H1 (cell line): ENCODE measurements at regions not wholly inside any gene's neighbourhood (a gene's known extent, or its start where the extent isn't known, plus 50 kb on each side); places are given as distances from the start of the nearest gene placed in this dataset.

ENCODE experiments used
- CTCF ChIA-PET: fragments of 300-600 bp; sonication (Branson Sonifier 250); formaldehyde crosslinking; loops from one replicate; lab custom pipeline; 2021; ENCODE audit not compliant: partially characterized antibody; lab: Charles Lee
- POLR2A ChIA-PET: fragments of 300-600 bp; sonication (Branson Sonifier 250); formaldehyde crosslinking; loops from one replicate; lab custom pipeline; 2021; ENCODE audit warnings: inconsistent platforms; ENCODE audit not compliant: partially characterized antibody; lab: Charles Lee
- DNase-seq, 2 experiments: peaks; one replicate each; pipeline versions ENCODE4 v3.0.0 to v3.0.0-alpha.2; 2010 to 2022; ENCODE audit warnings: low spot score in 2 of 2, low read depth in 1 of 2, mixed read lengths in 1 of 2
- FAIRE-seq: peaks from 2 replicates; lab custom pipeline; 2011; peaks lifted over from hg19 to GRCh38; lab: Jason Lieb, UNC
- H2AFZ ChIP-seq: 2 replicates; pipeline ENCODE4 v1.8.1; 2012; ENCODE audit warnings: low read length, inconsistent platforms
- H2AK5ac ChIP-seq: 2 replicates; pipeline ENCODE4 v1.6.1; 2013; ENCODE audit warnings: low read depth, low read length
- H2BK120ac ChIP-seq: replicated peaks from 2 replicates; pipeline ENCODE3; 2013; ENCODE audit warnings: low read depth, low read length, inconsistent platforms
- H2BK12ac ChIP-seq: 2 replicates; pipeline ENCODE4 v1.6.1; 2013; ENCODE audit warnings: low read depth, low read length
- H2BK15ac ChIP-seq: 2 replicates; pipeline ENCODE4 v1.6.1; 2013; ENCODE audit warnings: low read length
- H2BK20ac ChIP-seq: 2 replicates; pipeline ENCODE4 v1.6.1; 2013; ENCODE audit warnings: low read length
- H2BK5ac ChIP-seq: 2 replicates; pipeline ENCODE4 v1.6.1; 2013; ENCODE audit warnings: low read depth, low read length
- H3K14ac ChIP-seq: 2 replicates; pipeline ENCODE4 v1.6.1; 2013; ENCODE audit warnings: inconsistent platforms; ENCODE audit not compliant: insufficient read length
- H3K18ac ChIP-seq: 2 replicates; pipeline ENCODE4 v1.6.1; 2013; ENCODE audit warnings: low read length; ENCODE audit errors: extremely low read depth
- H3K23ac ChIP-seq: 2 replicates; pipeline ENCODE4 v1.6.1; 2013; ENCODE audit warnings: inconsistent platforms; ENCODE audit not compliant: insufficient read length
- H3K23me2 ChIP-seq: 2 replicates; pipeline ENCODE4 v1.6.1; 2013; ENCODE audit warnings: low read depth, low read length
- H3K27ac ChIP-seq: 2 replicates; pipeline ENCODE4 v1.6.1; 2011; ENCODE audit warnings: low read depth, low read length, inconsistent platforms
- H3K27me3 ChIP-seq, 4 experiments: replicated peaks in 1 of 4; 1 replicate in 1 of 4; 2 replicates in 3 of 4; pipeline versions ENCODE4 v1.6.1 to v1.8.1; 2011 to 2013; ENCODE audit warnings: low read length in 3 of 4, mild to moderate bottlenecking in 3 of 4, inconsistent platforms in 2 of 4, mixed read lengths in 2 of 4, moderate library complexity in 1 of 4; ENCODE audit not compliant: control insufficient read depth in 3 of 4, insufficient read depth in 3 of 4; ENCODE audit errors: extremely low read depth in 1 of 4
- H3K36me3 ChIP-seq, 4 experiments: 2 replicates each; pipeline versions ENCODE4 v1.6.1 to v1.8.1; 2011 to 2013; ENCODE audit warnings: mild to moderate bottlenecking in 4 of 4, low read length in 3 of 4, moderate library complexity in 2 of 4, control low read depth in 1 of 4, inconsistent platforms in 1 of 4; ENCODE audit not compliant: insufficient read depth in 4 of 4, control insufficient read depth in 2 of 4
- H3K4ac ChIP-seq: replicated peaks from 2 replicates; pipeline ENCODE3; 2013; ENCODE audit warnings: low read length, low read depth, mixed read lengths, inconsistent platforms; ENCODE audit not compliant: insufficient read length
- H3K4me1 ChIP-seq, 4 experiments: replicated peaks in 1 of 4; 1 replicate in 1 of 4; 2 replicates in 3 of 4; pipeline versions ENCODE4 v1.6.1 to v1.8.1; 2011 to 2013; ENCODE audit warnings: low read length in 3 of 4, inconsistent platforms in 2 of 4, mixed read lengths in 1 of 4; ENCODE audit not compliant: insufficient read depth in 4 of 4, control insufficient read depth in 3 of 4
- H3K4me2 ChIP-seq, 2 experiments: 2 replicates each; pipeline versions ENCODE4 v1.6.1 to v1.8.1; 2011 to 2013; ENCODE audit warnings: low read depth in 2 of 2, low read length in 2 of 2, control low read depth in 1 of 2, inconsistent platforms in 1 of 2, mild to moderate bottlenecking in 1 of 2; ENCODE audit not compliant: insufficient read depth in 1 of 2
- H3K4me3 ChIP-seq, 4 experiments: fragments of 200-600, 300-600 bp in 1 of 4; sonication (generic), shearing (Covaris generic), sonication (Bioruptor Twin) in 1 of 4; 2 replicates each; pipeline versions ENCODE4 v1.5.1 to v1.8.1; 2011 to 2016; ENCODE audit warnings: low read length in 4 of 4, low read depth in 3 of 4, control low read depth in 2 of 4, inconsistent platforms in 2 of 4, mild to moderate bottlenecking in 2 of 4, mixed read lengths in 1 of 4, moderate library complexity in 1 of 4; ENCODE audit not compliant: insufficient read depth in 2 of 4; ENCODE audit errors: extremely low read depth in 1 of 4
- H3K56ac ChIP-seq: replicated peaks from 2 replicates; pipeline ENCODE3; 2013; ENCODE audit warnings: low read depth, mild to moderate bottlenecking, mixed read lengths, low read length, inconsistent platforms; ENCODE audit not compliant: insufficient read length
- H3K79me1 ChIP-seq: 2 replicates; pipeline ENCODE4 v1.6.1; 2013; ENCODE audit warnings: low read depth, low read length, control low read depth
- H3K79me2 ChIP-seq, 2 experiments: 2 replicates each; pipeline versions ENCODE4 v1.6.1 to v1.8.1; 2012 to 2013; ENCODE audit warnings: low read length in 2 of 2, mild to moderate bottlenecking in 2 of 2, inconsistent platforms in 1 of 2; ENCODE audit not compliant: insufficient read depth in 2 of 2, control insufficient read depth in 1 of 2
- H3K9ac ChIP-seq, 4 experiments: replicated peaks in 1 of 4; 1 replicate in 1 of 4; 2 replicates in 3 of 4; pipeline versions ENCODE4 v1.6.1 to v1.8.1; 2011 to 2013; ENCODE audit warnings: low read depth in 3 of 4, low read length in 3 of 4, control low read depth in 2 of 4, mild to moderate bottlenecking in 2 of 4, moderate library complexity in 2 of 4, inconsistent platforms in 1 of 4; ENCODE audit errors: extremely low read depth in 1 of 4
- H3K9me3 ChIP-seq, 2 experiments: 2 replicates each; pipeline versions ENCODE4 v1.6.1 to v1.8.1; 2012 to 2013; ENCODE audit warnings: mild to moderate bottlenecking in 2 of 2, moderate library complexity in 2 of 2, control low read depth in 1 of 2, inconsistent platforms in 1 of 2, low read depth in 1 of 2, low read length in 1 of 2, mixed read lengths in 1 of 2; ENCODE audit not compliant: insufficient read depth in 2 of 2
- H4K20me1 ChIP-seq, 2 experiments: replicated peaks in 1 of 2; 2 replicates each; pipeline versions ENCODE3 to v1.8.1; 2011 to 2013; ENCODE audit warnings: inconsistent platforms in 2 of 2, low read length in 2 of 2, mild to moderate bottlenecking in 1 of 2; ENCODE audit not compliant: insufficient read depth in 2 of 2, control insufficient read depth in 1 of 2
- H4K5ac ChIP-seq: 2 replicates; pipeline ENCODE4 v1.6.1; 2013; ENCODE audit warnings: low read length, low read depth, mixed read lengths, inconsistent platforms; ENCODE audit not compliant: insufficient read length
- H4K8ac ChIP-seq: 2 replicates; pipeline ENCODE4 v1.8.0; 2013; ENCODE audit warnings: mild to moderate bottlenecking, moderate library complexity, low read length, inconsistent platforms; ENCODE audit not compliant: insufficient read depth; ENCODE audit errors: extremely low read depth
- H4K91ac ChIP-seq: replicated peaks from 2 replicates; pipeline ENCODE3; 2013; ENCODE audit warnings: low read length, mixed read lengths, inconsistent platforms; ENCODE audit not compliant: insufficient read length
- BACH1 ChIP-seq: IDR thresholded peaks from 2 replicates; pipeline ENCODE4 v1.6.1; 2012; ENCODE audit warnings: low read length, improper control_type of control experiment
- CBX5 ChIP-seq: fragments of 300-800, 300-1000 bp; sonication (generic); IDR thresholded peaks from 2 replicates; pipeline ENCODE4 v1.7.1; 2016; ENCODE audit warnings: antibody characterized with exemption, low read length, low read depth
- CHD1 ChIP-seq: IDR thresholded peaks from 2 replicates; pipeline ENCODE4 v1.6.1; 2012; ENCODE audit warnings: low read depth, low read length, improper control_type of control experiment
- CTCF ChIP-seq, 3 experiments: IDR thresholded peaks; 1 replicate in 2 of 3; 2 replicates in 1 of 3; pipeline versions ENCODE4 v1.5.1 to v1.6.1; 2011; ENCODE audit warnings: low read length in 3 of 3, mild to moderate bottlenecking in 3 of 3, inconsistent platforms in 2 of 3, low read depth in 1 of 3, moderate library complexity in 1 of 3; ENCODE audit not compliant: insufficient read depth in 1 of 3; ENCODE audit errors: control extremely low read depth in 1 of 3
- EP300 ChIP-seq, 2 experiments: IDR thresholded peaks; 1 replicate in 1 of 2; 2 replicates in 1 of 2; pipeline ENCODE4 v1.6.1; 2011 to 2012; ENCODE audit warnings: low read depth in 2 of 2, low read length in 2 of 2, mild to moderate bottlenecking in 2 of 2, borderline replicate concordance in 1 of 2, inconsistent platforms in 1 of 2, moderate library complexity in 1 of 2
- GABPA ChIP-seq: IDR thresholded peaks from 2 replicates; pipeline ENCODE4 v1.6.1; 2011; ENCODE audit warnings: mild to moderate bottlenecking, low read length, moderate library complexity, borderline replicate concordance; ENCODE audit not compliant: insufficient read depth
- HDAC2 ChIP-seq, 2 experiments: fragments of 300-600 bp in 1 of 2; sonication (generic) in 1 of 2; IDR thresholded peaks; 2 replicates each; pipeline ENCODE4 v1.6.1; 2011 to 2012; ENCODE audit warnings: low read depth in 2 of 2, low read length in 2 of 2, mild to moderate bottlenecking in 2 of 2, moderate library complexity in 2 of 2, borderline replicate concordance in 1 of 2, inconsistent platforms in 1 of 2
- HDAC6 ChIP-seq: IDR thresholded peaks from one replicate; pipeline ENCODE4 v1.7.1; 2012; ENCODE audit warnings: low read depth, mild to moderate bottlenecking, inconsistent platforms, low read length, moderate library complexity
- KDM1A ChIP-seq: fragments of 200-600, 300-600 bp; sonication (generic); IDR thresholded peaks from 2 replicates; pipeline ENCODE4 v1.7.1; 2016; ENCODE audit warnings: mild to moderate bottlenecking, low read length, borderline replicate concordance
- TAF1 ChIP-seq: IDR thresholded peaks from 2 replicates; pipeline ENCODE4 v1.6.1; 2011; ENCODE audit warnings: mild to moderate bottlenecking, low read depth, low read length
- TBP ChIP-seq: IDR thresholded peaks from 2 replicates; pipeline ENCODE4 v1.6.1; 2011; ENCODE audit warnings: low read depth, low read length, improper control_type of control experiment
- TCF12 ChIP-seq: IDR thresholded peaks from 2 replicates; pipeline ENCODE4 v1.6.1; 2011; ENCODE audit warnings: low read depth, mild to moderate bottlenecking, low read length
- WGBS, 2 experiments: shearing (Covaris generic) in 1 of 2; methylation state at CpG; one replicate each; pipeline versions ENCODE4 v1.1.6 to v1.1.7; 2013 to 2015; ENCODE audit warnings: low lambda C conversion rate in 2 of 2, mixed read lengths in 2 of 2, inconsistent platforms in 1 of 2, low coverage in 1 of 2, missing lambda C conversion rate in 1 of 2; ENCODE audit not compliant: insufficient replicate concordance in 2 of 2, insufficient coverage in 1 of 2, insufficient read length in 1 of 2; ENCODE audit errors: extremely low coverage in 1 of 2, missing lambda C conversion rate in 1 of 2; 5-methylcytosine and 5-hydroxymethylcytosine counted together

GRCh38 chr20:51277961-51278360 lies 255.1 kb upstream of the KCNG1 start:
- 93% methylated on average over 4 of the region's 4 CpGs; no CpG with 5 or more reads in 1 of the 2 experiments for WGBS, 2 experiments
- Histone ChIP-seq H2AFZ (no peak overlapping the region), H3K27ac (no peak overlapping the region), H3K4me2 (no peak overlapping the region), H3K23me2 (no peaks in the 10 kb centered on the region), H3K14ac (no peak overlapping the region), H4K91ac (no peak overlapping the region), H3K4me3 (no peak overlapping the region), H4K5ac (no peak overlapping the region), H3K79me2 (no peaks in the 10 kb centered on the region), H3K36me3 (no peaks in the 10 kb centered on the region), H3K23ac (no peak overlapping the region), H4K8ac (no peak overlapping the region), H2BK20ac (no peak overlapping the region), H2BK15ac (no peak overlapping the region), H3K18ac (no peak overlapping the region; the same call in 1 of the 2 replicates), H3K9me3 (no peaks in the 10 kb centered on the region), H3K4ac (no peak overlapping the region), H4K20me1 (no peaks in the 10 kb centered on the region), H3K79me1 (no peaks in the 10 kb centered on the region), H3K27me3 (no peaks in the 10 kb centered on the region), H2BK12ac (no peak overlapping the region), H3K9ac (no peak overlapping the region), H3K56ac (no peak overlapping the region), H2AK5ac (no peak overlapping the region), H2BK5ac (no peak overlapping the region), H3K4me1 (no peaks in the 10 kb centered on the region), H2BK120ac (no peak overlapping the region)
- ChIA-PET POLR2A (no interaction called here), CTCF (interaction anchor here (0.5 to 2.8 kb wide), 4 partner anchors 9 to 223 kb away, joined by 3 to 7 read pairs (median 3); no protein-coding TSS in a partner anchor)
- DNase-seq (no peak), FAIRE-seq (no peak)
- TF ChIP-seq EP300 (IDR thresholded peaks at IDR 0.05; ENCODE audit: borderline replicate concordance in 1 of 2, low read depth in 2 of 2, low read length in 2 of 2) (no peak), TBP (no peak), TAF1 (no peak), CBX5 (no peak), HDAC2 (IDR thresholded peaks at IDR 0.05; ENCODE audit: borderline replicate concordance in 1 of 2, low read depth in 2 of 2, low read length in 2 of 2) (no peak), GABPA (no peak), KDM1A (no peak), HDAC6 (no peak), BACH1 (no peak), CTCF (IDR thresholded peaks at IDR 0.05; ENCODE audit: control extremely low read depth in 1 of 3, insufficient read depth in 1 of 3, low read depth in 1 of 3, low read length in 3 of 3) (no peak), TCF12 (no peak), CHD1 (no peak)
